ENCODE measurements at regions not wholly inside any gene's neighbourhood (a gene's known extent, or its start where the extent isn't known, plus 50 kb on each side); places are given as distances from the start of the nearest gene placed in this dataset.

GRCh38 chr13:85381082-85381481, 418.1 kb downstream of the SLITRK6 start:
- no peak overlapping the region for H3K23ac ChIP-seq (ENCODE audit: low read depth, low read length)
- H4K20me1 ChIP-seq (ENCODE audit: insufficient read depth, low read length), result no peaks in the 10 kb centered on the region
- H2AK9ac ChIP-seq (replicated peaks; ENCODE audit: low read depth, low read length, poor library complexity), result no peak overlapping the region
- H4K8ac ChIP-seq (ENCODE audit: low read depth in 2 of 2, low read length in 2 of 2), result no peak overlapping the region
- H2AK5ac ChIP-seq (ENCODE audit: low read depth, low read length), result no peak overlapping the region
- POLR2A ChIA-PET (ENCODE audit: unreplicated experiment), result no interaction called here
- H4K91ac ChIP-seq (ENCODE audit: insufficient read depth, low read depth, low read length), result no peak overlapping the region
- CTCF ChIA-PET, result no interaction called here
- H2BK20ac ChIP-seq (ENCODE audit: low read depth, low read length), result no peak overlapping the region
- H3K4me2 ChIP-seq (ENCODE audit: low read depth, low read length), result no peak overlapping the region
- H3K9me1 ChIP-seq (ENCODE audit: insufficient read depth, low read length), result no peaks in the 10 kb centered on the region
- no CpG with 5 or more reads among the region's 2 CpGs for WGBS, 2 experiments (ENCODE audit: extremely low coverage in 2 of 2, insufficient read length in 1 of 2)
- dilution Hi-C loops (cut with HindIII; ENCODE audit: low sequenced_read_pairs, unreplicated experiment), result no loop called here
- H2AFZ ChIP-seq (replicated peaks; ENCODE audit: low read length, poor library complexity), result no peak overlapping the region
- no peaks in the 10 kb centered on the region for H3K9me3 ChIP-seq (ENCODE audit: control insufficient read depth, insufficient read depth, low read length)
- no peak overlapping the region for H3K56ac ChIP-seq (ENCODE audit: extremely low read depth, insufficient read depth, low read length)
- no peak overlapping the region for H3K27ac ChIP-seq (ENCODE audit: insufficient read depth, low read length)
- H3K4ac ChIP-seq (ENCODE audit: low read depth, low read length), result no peak overlapping the region
- H3K4me1 ChIP-seq (ENCODE audit: control insufficient read depth, insufficient read depth, low read length), result no peaks in the 10 kb centered on the region
- no peaks in the 10 kb centered on the region for H3K27me3 ChIP-seq (ENCODE audit: control insufficient read depth, insufficient read depth, low read length)
- no peak overlapping the region for H2BK5ac ChIP-seq (ENCODE audit: low read depth, low read length, poor library complexity, severe bottlenecking)
- BruUV-seq (replicated peaks), result no TSS peak
- H4K5ac ChIP-seq (ENCODE audit: low read depth, low read length), result no peak overlapping the region
- ATAC-seq (ENCODE audit: low read depth) (no peak), DNase-seq (no peak)
- H3K4me3 ChIP-seq (ENCODE audit: insufficient read depth, low read depth, low read length), result no peak overlapping the region
- H3K79me1 ChIP-seq (ENCODE audit: low read depth in 1 of 2, low read length in 2 of 2), result no peaks in the 10 kb centered on the region
- H3K14ac ChIP-seq (replicated peaks; ENCODE audit: low read depth, low read length), result no peak overlapping the region
- in situ Hi-C loops (cut with MboI; ENCODE audit: low sequenced_read_pairs), result no loop called here
- no peak overlapping the region for H3K9ac ChIP-seq (ENCODE audit: low read depth, low read length)
- H3K36me3 ChIP-seq (ENCODE audit: control insufficient read depth, insufficient read depth, low read length), result no peaks in the 10 kb centered on the region
- H2BK120ac ChIP-seq (ENCODE audit: low read depth, low read length), result no peak overlapping the region
- H3K18ac ChIP-seq (ENCODE audit: low read depth, low read length), result no peak overlapping the region
- intact Hi-C loops (cut with micrococcal nuclease), result no loop called here
- H2BK15ac ChIP-seq (ENCODE audit: low read depth, low read length), result no peak overlapping the region
- TF ChIP-seq RAD21 (IDR thresholded peaks at IDR 0.05; ENCODE audit: low read length), result no peak
- TF ChIP-seq NFE2L2 (IDR thresholded peaks at IDR 0.05; ENCODE audit: low read depth, low read length), result no peak
- no peak for TF ChIP-seq USF2 (IDR thresholded peaks at IDR 0.05; ENCODE audit: low read depth, low read length)
- TF ChIP-seq CTCF (conservative IDR thresholded peaks at IDR 0.05; ENCODE audit: low read depth, low read length), result no peak
- TF ChIP-seq RCOR1 (IDR thresholded peaks at IDR 0.05; ENCODE audit: insufficient replicate concordance, low read length), result no peak
- no peak for TF ChIP-seq POLR2A (IDR thresholded peaks at IDR 0.05; ENCODE audit: low read depth, low read length)
- TF ChIP-seq MAZ (IDR thresholded peaks at IDR 0.05; ENCODE audit: borderline replicate concordance, low read depth, low read length), result no peak
- TF ChIP-seq CEBPB (IDR thresholded peaks at IDR 0.05; ENCODE audit: low read depth, low read length), result no peak
- no peak for TF ChIP-seq BHLHE40 (IDR thresholded peaks at IDR 0.05; ENCODE audit: low read depth, low read length)
- no peak for TF ChIP-seq MAFK (IDR thresholded peaks at IDR 0.05; ENCODE audit: low read depth, low read length)
- no peak for TF ChIP-seq RFX5 (IDR thresholded peaks at IDR 0.05; ENCODE audit: low read depth, low read length)
- TF ChIP-seq, protein P1, sequence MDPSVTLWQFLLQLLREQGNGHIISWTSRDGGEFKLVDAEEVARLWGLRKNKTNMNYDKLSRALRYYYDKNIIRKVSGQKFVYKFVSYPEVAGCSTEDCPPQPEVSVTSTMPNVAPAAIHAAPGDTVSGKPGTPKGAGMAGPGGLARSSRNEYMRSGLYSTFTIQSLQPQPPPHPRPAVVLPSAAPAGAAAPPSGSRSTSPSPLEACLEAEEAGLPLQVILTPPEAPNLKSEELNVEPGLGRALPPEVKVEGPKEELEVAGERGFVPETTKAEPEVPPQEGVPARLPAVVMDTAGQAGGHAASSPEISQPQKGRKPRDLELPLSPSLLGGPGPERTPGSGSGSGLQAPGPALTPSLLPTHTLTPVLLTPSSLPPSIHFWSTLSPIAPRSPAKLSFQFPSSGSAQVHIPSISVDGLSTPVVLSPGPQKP (IDR thresholded peaks at IDR 0.05; ENCODE audit: borderline replicate concordance, low read depth, low read length), result no peak
- TF ChIP-seq FOS (IDR thresholded peaks at IDR 0.05; ENCODE audit: low read depth, low read length), result no peak
- TF ChIP-seq MXI1 (IDR thresholded peaks at IDR 0.05; ENCODE audit: borderline replicate concordance, low read depth, low read length), result no peak
- no peak for TF ChIP-seq CHD1 (IDR thresholded peaks at IDR 0.05; ENCODE audit: low read depth, low read length)
- no peak for TF ChIP-seq SMC3 (IDR thresholded peaks at IDR 0.05; ENCODE audit: low read depth, low read length)

All from IMR-90 (cell line).